IMR-90 (cell line): ENCODE measurements at regions not wholly inside any gene's neighbourhood (a gene's known extent, or its start where the extent isn't known, plus 50 kb on each side); places are given as distances from the start of the nearest gene placed in this dataset.

Experiments
- CTCF ChIP-seq: conservative IDR thresholded peaks from 2 replicates; pipeline ENCODE4 v1.5.1; 2012; ENCODE audit warnings: mild to moderate bottlenecking, low read depth, low read length, improper control_type of control experiment
- ELK1 ChIP-seq: fragments of 150-350 bp; IDR thresholded peaks from 2 replicates; pipeline ENCODE4 v1.6.1; 2016; ENCODE audit warnings: low read depth, mild to moderate bottlenecking, low read length, moderate library complexity, borderline replicate concordance
- FOS ChIP-seq: fragments of 150-350 bp; IDR thresholded peaks from 2 replicates; pipeline ENCODE4 v1.6.1; 2016; ENCODE audit warnings: low read depth, low read length
- MAFK ChIP-seq: IDR thresholded peaks from 2 replicates; pipeline ENCODE4 v1.6.1; 2012; ENCODE audit warnings: low read depth, low read length, improper control_type of control experiment
- MXI1 ChIP-seq: IDR thresholded peaks from 2 replicates; pipeline ENCODE4 v1.6.1; 2012; ENCODE audit warnings: low read depth, mild to moderate bottlenecking, low read length, moderate library complexity, borderline replicate concordance
- POLR2A ChIP-seq: IDR thresholded peaks from 2 replicates; pipeline ENCODE4 v1.6.1; 2012; ENCODE audit warnings: mild to moderate bottlenecking, low read depth, low read length
- RAD21 ChIP-seq: IDR thresholded peaks from 2 replicates; pipeline ENCODE4 v1.6.1; 2012; ENCODE audit warnings: low read length, improper control_type of control experiment
- RFX5 ChIP-seq: IDR thresholded peaks from 2 replicates; pipeline ENCODE4 v1.8.0; 2012; ENCODE audit warnings: low read depth, mild to moderate bottlenecking, low read length, moderate library complexity
- SMC3 ChIP-seq: fragments of 150-350 bp; IDR thresholded peaks from 2 replicates; pipeline ENCODE4 v1.6.1; 2016; ENCODE audit warnings: low read depth, mild to moderate bottlenecking, antibody characterized with exemption, low read length, moderate library complexity
- USF2 ChIP-seq: fragments of 150-350 bp; IDR thresholded peaks from 2 replicates; pipeline ENCODE4 v1.6.1; 2017; ENCODE audit warnings: mild to moderate bottlenecking, antibody characterized with exemption, low read length, low read depth

- TF ChIP-seq CTCF (no peak), ELK1 (no peak), POLR2A (no peak), SMC3 (no peak), FOS (no peak), RAD21 (no peak), RFX5 (no peak), USF2 (no peak), MAFK (no peak), MXI1 (no peak)
Measured at GRCh38 chr7:155201325-155202087, 96.2 kb upstream of the INSIG1 start.
